GM20000 (cell line): ENCODE measurements at regions not wholly inside any gene's neighbourhood (a gene's known extent, or its start where the extent isn't known, plus 50 kb on each side); places are given as distances from the start of the nearest gene placed in this dataset.
"Not testable (repeated sequence)": the region's sequence is repeated elsewhere in the genome, so short reads cannot be mapped to it uniquely, and the experiment has no call there.

ENCODE experiments used
- DNase-seq: peaks from one replicate; pipeline ENCODE4 v3.0.0; 2012; ENCODE audit warnings: low spot score
- CTCF ChIP-seq: IDR thresholded peaks from 2 replicates; pipeline ENCODE4 v1.5.1; 2012; ENCODE audit warnings: mild to moderate bottlenecking, control low read depth; ENCODE audit errors: extremely low read depth, missing control alignments

- DNase-seq: no peak
Measured at GRCh38 chr11:122559734-122560382, 95.7 kb upstream of the UBASH3B start.

GRCh38 chr11:122559218-122559617 is 96.3 kb upstream of the UBASH3B start:
- DNase-seq: not testable (repeated sequence)

More at GRCh38 chr11:122559734-122560382, 95.7 kb upstream of the UBASH3B start:
- TF ChIP-seq CTCF: no peak

GRCh38 chr11:122557163-122557562 is 98.4 kb upstream of the UBASH3B start:
- not testable (repeated sequence) for DNase-seq

- TF ChIP-seq CTCF: no peak
- DNase-seq: no peak
Measured at GRCh38 chr11:122556605-122557004, 98.9 kb upstream of the UBASH3B start.

GRCh38 chr11:122538060-122538459 is 117.5 kb upstream of the UBASH3B start:
- no peak for DNase-seq
- TF ChIP-seq CTCF: no peak

- DNase-seq: no peak
- TF ChIP-seq CTCF: no peak
Measured at GRCh38 chr11:122524898-122525297, 130.6 kb upstream of the UBASH3B start.

- no peak for TF ChIP-seq CTCF
- no peak for DNase-seq
Measured at GRCh38 chr11:122523846-122524805, 131.4 kb upstream of the UBASH3B start.

GRCh38 chr11:122521626-122522025 is 133.9 kb upstream of the UBASH3B start:
- DNase-seq: no peak
- TF ChIP-seq CTCF: no peak
